ENCODE measurements at regions not wholly inside any gene's neighbourhood (a gene's known extent, or its start where the extent isn't known, plus 50 kb on each side); places are given as distances from the start of the nearest gene placed in this dataset.
"Not testable (repeated sequence)": the region's sequence is repeated elsewhere in the genome, so short reads cannot be mapped to it uniquely, and the experiment has no call there.

DNA sequence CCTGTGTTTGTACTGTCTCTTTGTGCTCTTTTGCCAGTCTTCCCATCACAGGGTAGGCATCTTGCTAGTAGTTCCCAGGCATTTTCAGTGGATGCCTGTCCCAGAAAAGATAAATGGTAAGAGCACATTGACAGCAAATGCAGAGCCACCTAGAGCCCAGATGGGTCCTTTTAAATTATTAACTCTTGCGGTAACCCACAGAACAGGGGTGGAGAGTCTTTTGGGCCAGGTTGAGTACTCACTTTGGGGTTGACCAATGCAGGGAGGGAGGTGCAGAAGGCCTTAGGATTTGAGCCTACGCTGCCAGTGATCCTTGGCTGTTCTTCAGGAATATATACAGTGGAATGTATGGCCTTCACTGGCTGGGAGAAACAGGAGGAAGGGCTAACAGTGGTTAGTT, 173.8 kb downstream of the MSN start:
- TF ChIP-seq POLR2AphosphoS5 (IDR thresholded peaks at IDR 0.05; ENCODE audit: insufficient read depth in 1 of 2, low read depth in 1 of 2) = no peak
- Histone ChIP-seq H3K27ac (no peak overlapping the region), H3K4me1 (no peaks in the 10 kb centered on the region), H3K9me3 (no peaks in the 10 kb centered on the region), H3K4me3 (no peak overlapping the region), H3K36me3 (no peaks in the 10 kb centered on the region), H3K27me3 (no peaks in the 10 kb centered on the region)
- intact Hi-C loops (cut with DNase I) = no loop called here
- no peak for DNase-seq (ENCODE audit: extremely low spot score in 2 of 2)

- no peak overlapping the region for H3K27ac ChIP-seq
- no peak for DNase-seq (ENCODE audit: extremely low spot score in 2 of 2)
- H3K36me3 ChIP-seq = no peaks in the 10 kb centered on the region
- intact Hi-C loops (cut with DNase I) = no loop called here
- H3K27me3 ChIP-seq = no peaks in the 10 kb centered on the region
- H3K9me3 ChIP-seq = no peaks in the 10 kb centered on the region
- TF ChIP-seq POLR2AphosphoS5 (IDR thresholded peaks at IDR 0.05; ENCODE audit: insufficient read depth in 1 of 2, low read depth in 1 of 2) (no peak), POLR2A (IDR thresholded peaks at IDR 0.05) (no peak)
- TF ChIP-seq, protein P1, sequence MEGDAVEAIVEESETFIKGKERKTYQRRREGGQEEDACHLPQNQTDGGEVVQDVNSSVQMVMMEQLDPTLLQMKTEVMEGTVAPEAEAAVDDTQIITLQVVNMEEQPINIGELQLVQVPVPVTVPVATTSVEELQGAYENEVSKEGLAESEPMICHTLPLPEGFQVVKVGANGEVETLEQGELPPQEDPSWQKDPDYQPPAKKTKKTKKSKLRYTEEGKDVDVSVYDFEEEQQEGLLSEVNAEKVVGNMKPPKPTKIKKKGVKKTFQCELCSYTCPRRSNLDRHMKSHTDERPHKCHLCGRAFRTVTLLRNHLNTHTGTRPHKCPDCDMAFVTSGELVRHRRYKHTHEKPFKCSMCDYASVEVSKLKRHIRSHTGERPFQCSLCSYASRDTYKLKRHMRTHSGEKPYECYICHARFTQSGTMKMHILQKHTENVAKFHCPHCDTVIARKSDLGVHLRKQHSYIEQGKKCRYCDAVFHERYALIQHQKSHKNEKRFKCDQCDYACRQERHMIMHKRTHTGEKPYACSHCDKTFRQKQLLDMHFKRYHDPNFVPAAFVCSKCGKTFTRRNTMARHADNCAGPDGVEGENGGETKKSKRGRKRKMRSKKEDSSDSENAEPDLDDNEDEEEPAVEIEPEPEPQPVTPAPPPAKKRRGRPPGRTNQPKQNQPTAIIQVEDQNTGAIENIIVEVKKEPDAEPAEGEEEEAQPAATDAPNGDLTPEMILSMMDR (IDR thresholded peaks at IDR 0.05) = no peak
- no peaks in the 10 kb centered on the region for H3K4me1 ChIP-seq
- no peak overlapping the region for H3K4me3 ChIP-seq
These were observed 171.2 kb downstream of the MSN start for GRCh38 chrX:65838674-65839073.

GRCh38 chrX:65837875-65838549, 170.6 kb downstream of the MSN start:
- no peak for DNase-seq (ENCODE audit: extremely low spot score in 2 of 2)
- TF ChIP-seq POLR2A (IDR thresholded peaks at IDR 0.05) = no peak
- no peak for TF ChIP-seq POLR2AphosphoS5 (IDR thresholded peaks at IDR 0.05; ENCODE audit: insufficient read depth in 1 of 2, low read depth in 1 of 2)
- TF ChIP-seq, protein P1 (IDR thresholded peaks at IDR 0.05) = no peak
- Histone ChIP-seq H3K27ac (no peak overlapping the region), H3K9me3 (no peaks in the 10 kb centered on the region), H3K4me3 (no peak overlapping the region), H3K4me1 (no peaks in the 10 kb centered on the region), H3K27me3 (no peaks in the 10 kb centered on the region), H3K36me3 (no peaks in the 10 kb centered on the region)
- intact Hi-C loops (cut with DNase I) = no loop called here

DNA sequence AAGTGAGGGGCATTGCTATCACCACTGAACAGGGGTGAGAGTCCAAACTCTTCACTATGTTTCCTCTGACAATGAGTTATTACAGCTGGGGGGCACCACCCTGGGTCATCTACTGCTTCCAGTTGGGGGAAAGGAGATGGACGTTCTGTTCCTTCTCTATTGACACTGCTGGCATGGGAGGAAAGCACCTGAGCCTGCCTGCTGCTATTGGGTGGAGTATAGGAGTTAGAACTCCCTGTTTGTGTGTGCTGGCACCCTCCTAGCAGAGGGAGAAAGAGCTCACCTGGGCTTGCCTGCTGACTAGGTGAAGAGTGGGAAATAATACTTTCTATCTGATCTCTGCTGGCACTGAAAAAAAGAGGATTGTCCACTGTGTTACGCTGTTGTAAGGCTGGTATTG, 163.8 kb downstream of the MSN start:
- TF ChIP-seq, protein P1 (IDR thresholded peaks at IDR 0.05) = no peak
- no peak for TF ChIP-seq POLR2AphosphoS5 (IDR thresholded peaks at IDR 0.05; ENCODE audit: insufficient read depth in 1 of 2, low read depth in 1 of 2)
- no peak for TF ChIP-seq POLR2A (IDR thresholded peaks at IDR 0.05)
- no peaks in the 10 kb centered on the region for H3K36me3 ChIP-seq
- no peak overlapping the region for H3K4me3 ChIP-seq
- intact Hi-C loops (cut with DNase I) = no loop called here
- no peaks in the 10 kb centered on the region for H3K9me3 ChIP-seq
- no peak overlapping the region for H3K27ac ChIP-seq
- DNase-seq (ENCODE audit: extremely low spot score in 2 of 2) = no peak
- H3K4me1 ChIP-seq = no peaks in the 10 kb centered on the region
- no peaks in the 10 kb centered on the region for H3K27me3 ChIP-seq

DNA sequence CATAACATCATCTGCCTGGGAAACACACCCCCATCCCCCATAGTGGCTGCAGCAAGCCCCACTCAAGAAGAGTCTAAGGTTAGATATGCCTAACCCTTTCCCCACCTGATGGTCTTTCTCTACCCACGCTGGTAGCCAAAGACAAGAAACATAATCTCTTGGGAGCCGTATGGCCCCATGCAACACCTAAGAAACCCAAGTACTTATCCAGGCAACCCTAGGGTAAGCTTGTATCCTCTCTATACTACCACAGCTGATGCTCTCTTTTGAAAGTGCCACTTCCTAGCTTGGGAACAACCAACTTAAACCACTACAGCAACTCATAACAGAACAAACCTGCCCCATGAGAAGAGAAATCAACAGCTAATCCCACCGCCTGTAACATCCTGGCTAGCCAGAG, 161.1 kb downstream of the MSN start:
- Histone ChIP-seq H3K27me3 (no peaks in the 10 kb centered on the region), H3K9me3 (no peaks in the 10 kb centered on the region), H3K4me1 (no peaks in the 10 kb centered on the region), H3K4me3 (no peak overlapping the region), H3K27ac (no peak overlapping the region), H3K36me3 (no peaks in the 10 kb centered on the region)
- intact Hi-C loops (cut with DNase I) = loop anchor here (10.0 kb wide), 1 partner anchor 1464 kb away; no protein-coding TSS in a partner anchor
- no peak for DNase-seq (ENCODE audit: extremely low spot score in 2 of 2)
- TF ChIP-seq, protein P1 (IDR thresholded peaks at IDR 0.05) = no peak
- TF ChIP-seq POLR2A (IDR thresholded peaks at IDR 0.05) (no peak), POLR2AphosphoS5 (IDR thresholded peaks at IDR 0.05; ENCODE audit: insufficient read depth in 1 of 2, low read depth in 1 of 2) (no peak)

DNA sequence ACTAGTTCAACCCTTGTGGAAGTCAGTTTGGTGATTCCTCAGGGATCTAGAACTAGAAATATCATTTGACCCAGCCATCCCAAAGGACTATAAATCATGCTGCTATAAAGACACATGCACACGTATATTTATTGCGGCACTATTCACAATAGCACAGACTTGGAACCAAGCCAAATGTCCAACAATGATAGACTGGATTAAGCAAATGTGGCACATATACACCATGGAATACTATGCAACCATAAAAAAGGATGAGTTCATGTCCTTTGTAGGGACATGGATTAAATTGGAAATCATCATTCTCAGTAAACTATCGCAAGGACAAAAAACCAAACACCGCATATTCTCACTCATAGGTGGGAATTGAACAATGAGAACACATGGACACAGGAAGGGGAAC, 157.8 kb downstream of the MSN start:
- not testable (repeated sequence) for H3K9me3 ChIP-seq; H3K27me3 ChIP-seq; H3K4me1 ChIP-seq; H3K4me3 ChIP-seq; H3K27ac ChIP-seq; H3K36me3 ChIP-seq; DNase-seq (ENCODE audit: extremely low spot score in 2 of 2)
- intact Hi-C loops (cut with DNase I) = loop anchor here (10.0 kb wide), 1 partner anchor 1460 kb away; no protein-coding TSS in a partner anchor
